HG02588 (cell line): ENCODE measurements at regions not wholly inside any gene's neighbourhood (a gene's known extent, or its start where the extent isn't known, plus 50 kb on each side); places are given as distances from the start of the nearest gene placed in this dataset.
"Not testable (repeated sequence)": the region's sequence is repeated elsewhere in the genome, so short reads cannot be mapped to it uniquely, and the experiment has no call there.

Experiments
- ATAC-seq: cut with Tn5 transposase; IDR thresholded peaks from one replicate; pipeline ENCODE4 v1.9.1; 2021; ENCODE audit warnings: mild to moderate bottlenecking, moderate library complexity; ENCODE audit not compliant: unreplicated experiment

GRCh38 chr5:118303296-118303695, 685.1 kb downstream of the DTWD2 start:
- no peak for ATAC-seq

DNA sequence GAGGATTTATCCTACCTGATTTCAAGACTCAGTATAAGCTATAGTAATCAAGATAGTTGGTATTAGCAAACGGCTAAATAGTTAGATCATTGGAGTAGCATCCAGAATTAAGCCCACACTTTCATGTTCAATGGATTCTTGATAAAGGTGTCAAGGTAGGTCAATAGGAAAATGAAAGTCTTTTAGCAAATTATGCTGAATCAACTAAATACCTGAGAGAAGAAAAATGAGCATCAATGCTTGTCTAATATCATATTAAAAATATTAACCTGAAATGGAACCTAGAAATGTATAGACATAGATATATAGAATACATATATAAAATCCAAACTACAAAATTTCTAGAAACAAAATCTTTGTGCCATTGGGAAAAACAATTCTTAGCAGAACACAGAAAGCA, 685.6 kb downstream of the DTWD2 start:
- ATAC-seq, result no peak

- ATAC-seq, result no peak
These were observed 686.7 kb downstream of the DTWD2 start for GRCh38 chr5:118301696-118302095.

DNA sequence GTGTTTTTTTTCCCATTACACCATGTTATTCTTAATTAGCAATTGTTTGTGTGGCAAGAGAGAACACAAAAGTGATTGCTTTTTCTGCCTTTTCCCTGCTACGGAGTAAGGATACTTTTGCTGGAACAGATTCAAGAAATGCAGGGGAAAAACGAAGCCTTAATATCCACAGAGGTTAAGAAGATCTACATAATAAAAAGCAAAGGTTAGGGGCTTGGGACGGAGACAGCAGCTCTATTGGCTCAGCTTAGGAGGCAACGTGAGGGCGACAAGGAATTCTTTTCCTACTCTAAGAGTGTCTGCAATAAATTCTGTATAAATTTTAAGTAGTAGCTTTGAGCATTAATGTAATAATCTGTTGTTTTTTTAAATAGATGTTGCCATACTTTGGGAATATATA, 693.3 kb downstream of the DTWD2 start:
- ATAC-seq, result no peak

GRCh38 chr5:118293378-118293777, 695.0 kb downstream of the DTWD2 start:
- peak; percentile 65 for ATAC-seq

- ATAC-seq, result no peak
These were observed 698.1 kb downstream of the DTWD2 start for GRCh38 chr5:118290204-118290603.

- not testable (repeated sequence) for ATAC-seq
These were observed 704.1 kb downstream of the DTWD2 start for GRCh38 chr5:118284230-118284629.

- not testable (repeated sequence) for ATAC-seq
These were observed 705.8 kb downstream of the DTWD2 start for GRCh38 chr5:118282480-118283038.

DNA sequence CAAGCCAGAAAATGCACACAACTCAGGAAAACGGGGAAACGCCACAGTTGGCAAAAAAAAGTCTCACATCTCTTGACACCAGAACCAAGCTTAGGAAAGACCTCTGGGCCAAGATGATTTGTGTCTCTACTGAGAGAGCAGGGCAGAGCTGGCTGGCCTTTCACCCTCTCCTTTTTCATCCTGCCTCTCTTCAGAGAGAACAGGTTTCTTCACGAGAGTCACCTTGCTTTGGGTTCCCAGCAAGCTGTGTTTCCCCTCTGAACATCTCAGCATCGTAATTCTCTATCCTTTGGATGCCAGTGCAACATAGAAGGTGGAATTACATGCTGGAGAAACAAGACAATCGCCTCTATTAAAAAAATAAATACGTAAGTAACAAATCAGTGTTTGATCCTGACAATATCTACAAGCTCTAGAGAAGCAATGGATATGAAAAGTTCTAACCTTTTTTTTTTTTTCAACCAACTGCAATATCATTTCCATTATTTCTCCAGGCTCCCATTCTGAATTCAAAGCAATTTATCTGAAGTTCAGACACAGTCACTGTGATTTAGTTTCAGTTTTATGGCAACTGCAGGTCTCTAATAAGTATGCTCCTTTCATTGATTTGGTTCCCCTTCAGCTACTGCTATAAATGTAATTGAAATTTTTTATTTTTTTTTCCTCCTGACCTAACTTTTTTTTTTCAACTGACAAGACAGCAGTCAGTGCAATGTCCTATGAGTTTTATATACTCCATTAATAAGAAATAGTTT, 708.6 kb downstream of the DTWD2 start:
- no peak for ATAC-seq

DNA sequence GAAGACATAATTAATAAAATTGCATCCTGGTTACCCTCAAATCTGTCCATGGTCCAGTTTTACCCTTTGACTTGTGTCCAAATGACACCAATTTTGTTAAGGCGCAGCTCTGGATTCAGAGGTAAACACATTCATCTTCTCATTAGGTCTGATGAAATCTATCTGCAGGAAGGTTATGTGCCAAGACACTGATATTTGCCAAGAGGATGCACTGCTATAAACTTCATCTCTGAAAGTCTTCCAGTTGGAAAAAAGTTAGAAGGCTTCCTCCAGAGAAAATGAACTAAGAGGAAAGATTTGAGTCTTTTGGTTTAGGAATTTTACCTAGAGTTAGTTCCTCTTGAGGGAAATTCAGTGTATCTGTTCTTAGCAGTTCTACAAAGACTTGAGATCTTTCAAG, 717.8 kb downstream of the DTWD2 start:
- no peak for ATAC-seq

GRCh38 chr5:118258223-118258622, 730.1 kb downstream of the DTWD2 start:
- ATAC-seq, result no peak

- ATAC-seq, result no peak
These were observed 731.3 kb downstream of the DTWD2 start for GRCh38 chr5:118257066-118257465.

GRCh38 chr5:118253225-118254061, 734.9 kb downstream of the DTWD2 start:
- no peak for ATAC-seq

DNA sequence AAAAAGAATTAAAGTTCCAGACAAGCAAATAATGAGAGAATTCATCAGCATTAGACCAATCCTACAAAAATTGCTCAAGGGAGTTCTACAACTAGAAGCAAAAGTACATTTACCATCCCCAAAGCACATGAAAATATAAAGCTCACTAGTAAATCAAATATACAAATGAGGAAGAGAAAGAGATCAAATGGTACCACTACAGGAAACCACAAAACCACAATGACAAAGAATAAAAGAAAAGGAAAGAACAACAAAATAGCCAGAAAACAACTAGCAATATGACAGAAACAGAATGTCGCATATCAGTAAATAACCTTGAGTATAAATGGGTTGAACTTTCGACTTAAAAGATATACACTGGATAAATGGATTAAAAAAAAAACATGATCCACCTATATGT, 739.0 kb downstream of the DTWD2 start:
- ATAC-seq, result peak; percentile 82

GRCh38 chr5:118247458-118247857, 740.9 kb downstream of the DTWD2 start:
- no peak for ATAC-seq

DNA sequence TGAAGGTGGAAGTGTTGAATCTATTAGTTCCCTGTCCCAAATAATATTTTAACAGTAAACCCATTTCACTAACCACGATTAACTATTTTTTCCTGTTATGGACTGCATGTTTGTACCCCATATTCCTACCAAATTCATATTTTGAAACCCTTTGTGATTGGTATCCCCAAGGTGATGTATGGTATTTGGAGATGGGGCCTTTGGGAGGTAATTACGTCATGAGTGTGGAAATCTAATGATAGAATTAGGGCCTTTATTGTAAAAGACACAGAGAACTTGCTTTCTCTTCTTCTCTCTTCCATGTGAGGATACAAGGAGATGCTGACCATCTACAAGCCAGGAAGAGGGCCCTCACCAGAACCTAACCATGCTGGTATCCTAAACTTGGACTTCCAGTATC, 744.7 kb downstream of the DTWD2 start:
- ATAC-seq, result no peak

DNA sequence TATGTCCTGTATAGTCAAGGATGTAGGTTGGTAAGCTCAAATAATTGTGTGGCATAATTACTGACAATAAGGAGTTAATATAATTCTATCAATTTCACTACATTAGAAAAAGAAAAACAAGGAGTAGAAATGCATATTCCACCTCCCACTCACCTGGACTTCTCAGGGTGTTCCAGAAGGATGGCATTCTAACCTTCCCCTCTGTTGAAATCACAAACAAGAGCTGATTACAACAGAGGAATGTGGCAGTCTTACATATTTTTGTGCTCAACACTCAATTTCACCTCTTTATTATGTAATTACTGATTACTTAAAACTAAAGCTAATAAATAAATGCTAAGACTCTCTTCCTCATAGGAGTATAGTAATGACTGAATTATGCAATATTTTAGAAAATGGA, 745.3 kb downstream of the DTWD2 start:
- no peak for ATAC-seq

DNA sequence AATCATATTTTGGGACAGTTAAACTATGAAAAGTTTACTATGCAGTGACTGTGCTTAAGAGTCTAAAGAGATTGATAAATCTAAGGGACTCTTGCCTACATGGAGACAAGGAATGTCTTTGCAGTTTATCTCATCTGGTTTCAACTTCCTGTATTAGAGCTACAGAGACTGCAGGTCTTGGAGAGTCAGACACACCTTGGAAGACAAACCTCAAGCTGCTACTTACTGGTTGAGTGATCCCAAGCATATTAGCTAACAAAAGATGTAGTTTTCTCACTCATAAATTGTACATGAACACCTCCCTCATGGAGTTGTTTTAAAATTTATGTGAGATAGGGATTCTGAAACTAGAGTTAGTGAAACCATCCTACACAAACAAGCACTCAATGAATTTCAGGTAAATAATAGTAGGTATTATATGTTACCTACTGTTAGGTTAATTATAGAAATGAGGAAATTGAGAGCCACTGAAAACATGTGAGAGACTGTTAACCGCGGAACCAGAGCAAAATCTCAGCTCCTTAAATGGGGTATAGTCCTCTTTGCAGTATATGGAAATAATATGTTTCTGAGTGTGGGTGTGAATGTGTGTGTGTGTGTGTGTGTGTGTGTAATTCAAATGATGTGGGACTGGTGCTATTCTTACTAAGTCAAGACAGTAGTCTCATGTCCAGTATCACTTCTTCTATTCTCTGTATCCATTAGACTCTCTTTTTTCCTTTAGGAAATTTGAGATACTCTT, 752.1 kb downstream of the DTWD2 start:
- ATAC-seq, result peak; percentile 62

DNA sequence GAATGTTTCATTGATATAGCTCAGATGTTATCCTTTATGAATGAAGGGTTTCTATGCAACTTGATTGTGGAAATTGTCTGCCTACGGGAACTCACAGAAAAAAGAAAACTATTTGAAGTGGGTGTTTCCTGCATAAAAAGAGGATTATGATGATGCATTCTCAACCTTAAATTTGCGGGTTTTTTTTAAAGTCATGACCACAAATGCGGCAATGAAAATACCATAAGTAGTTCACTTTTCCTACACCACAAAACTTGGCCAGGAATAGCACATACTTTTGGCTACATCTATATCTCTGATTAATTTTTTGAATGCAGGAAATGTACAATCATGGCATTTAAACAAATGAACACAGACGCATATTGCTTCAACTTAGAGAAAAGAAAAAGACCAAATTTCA, 754.7 kb downstream of the DTWD2 start:
- no peak for ATAC-seq

GRCh38 chr5:118228489-118228888, 759.9 kb downstream of the DTWD2 start:
- no peak for ATAC-seq

GRCh38 chr5:118224546-118224945, 763.8 kb downstream of the DTWD2 start:
- no peak for ATAC-seq
